Liver (tissue), 8 donors: ENCODE measurements at regions not wholly inside any gene's neighbourhood (a gene's known extent, or its start where the extent isn't known, plus 50 kb on each side); places are given as distances from the start of the nearest gene placed in this dataset.

ENCODE experiments used
- DNase-seq: peaks from one replicate; pipeline ENCODE4 v3.0.0-alpha.2; 2017; ENCODE audit warnings: low spot score
- H3K27ac ChIP-seq, 2 donors: one replicate each; pipeline ENCODE4 v1.7.0; 2013; ENCODE audit warnings: inconsistent platforms in 2 of 2, low read length in 2 of 2, control low read depth in 1 of 2, low read depth in 1 of 2, mild to moderate bottlenecking in 1 of 2
- H3K27me3 ChIP-seq, 4 donors: one replicate each; pipeline versions ENCODE4 v1.6.1 to v1.7.0; 2013; ENCODE audit warnings: low read length in 3 of 4, inconsistent platforms in 1 of 4, mild to moderate bottlenecking in 1 of 4, moderate library complexity in 1 of 4; ENCODE audit not compliant: control insufficient read depth in 4 of 4, insufficient read depth in 4 of 4
- H3K36me3 ChIP-seq, 4 donors: one replicate each; pipeline versions ENCODE4 v1.6.1 to v1.7.0; 2013; ENCODE audit warnings: low read length in 3 of 4, mild to moderate bottlenecking in 3 of 4, low read depth in 1 of 4, moderate library complexity in 1 of 4; ENCODE audit not compliant: control insufficient read depth in 4 of 4, insufficient read depth in 3 of 4
- H3K4me1 ChIP-seq, 4 donors: one replicate each; pipeline versions ENCODE4 v1.6.1 to v1.7.0; 2013; ENCODE audit warnings: low read length in 3 of 4, mild to moderate bottlenecking in 3 of 4, moderate library complexity in 1 of 4; ENCODE audit not compliant: control insufficient read depth in 4 of 4, insufficient read depth in 4 of 4
- H3K4me3 ChIP-seq, 3 donors: one replicate each; pipeline versions ENCODE4 v1.6.1 to v1.7.0; 2013; ENCODE audit warnings: low read length in 3 of 3, control low read depth in 1 of 3, low read depth in 1 of 3, mild to moderate bottlenecking in 1 of 3
- H3K9ac ChIP-seq, 2 donors: one replicate each; pipeline ENCODE4 v1.7.0; 2013; ENCODE audit warnings: low read length in 2 of 2, mild to moderate bottlenecking in 2 of 2, moderate library complexity in 2 of 2, control low read depth in 1 of 2, low read depth in 1 of 2
- H3K9me3 ChIP-seq, 4 donors: one replicate each; pipeline versions ENCODE4 v1.6.1 to v1.7.0; 2013; ENCODE audit warnings: low read length in 3 of 4; ENCODE audit not compliant: control insufficient read depth in 4 of 4
- FOXA1 ChIP-seq: IDR thresholded peaks from 2 replicates; pipeline ENCODE4 v1.6.1; 2016; ENCODE audit warnings: antibody characterized with exemption
- FOXA2 ChIP-seq: IDR thresholded peaks from 2 replicates; pipeline ENCODE4 v1.6.1; 2016; ENCODE audit warnings: antibody characterized with exemption
- GABPA ChIP-seq, 2 donors: IDR thresholded peaks in 1 of 2; conservative IDR thresholded peaks in 1 of 2; 2 replicates each; pipeline ENCODE4 v1.6.1; 2016; ENCODE audit warnings: antibody characterized with exemption in 2 of 2, mild to moderate bottlenecking in 1 of 2, moderate library complexity in 1 of 2
- HNF4A ChIP-seq, 2 donors: conservative IDR thresholded peaks; 2 replicates each; pipeline ENCODE4 v1.6.1; 2016; ENCODE audit warnings: antibody characterized with exemption in 2 of 2, mild to moderate bottlenecking in 2 of 2
- HNF4G ChIP-seq: IDR thresholded peaks from 2 replicates; pipeline ENCODE4 v1.6.1; 2016; ENCODE audit warnings: antibody characterized with exemption
- NR2F2 ChIP-seq: IDR thresholded peaks from 2 replicates; pipeline ENCODE4 v1.6.1; 2016; ENCODE audit warnings: antibody characterized with exemption
- RAD21 ChIP-seq, 2 donors: IDR thresholded peaks; 2 replicates each; pipeline ENCODE4 v1.6.1; 2016; ENCODE audit warnings: antibody characterized with exemption in 2 of 2, mild to moderate bottlenecking in 2 of 2
- REST ChIP-seq: IDR thresholded peaks from 2 replicates; pipeline ENCODE4 v1.6.1; 2016; ENCODE audit warnings: antibody characterized with exemption, mild to moderate bottlenecking
- RXRA ChIP-seq, 2 donors: IDR thresholded peaks; 2 replicates each; pipeline ENCODE4 v1.6.1; 2017 to 2018; ENCODE audit warnings: antibody characterized with exemption in 2 of 2, mild to moderate bottlenecking in 1 of 2
- SP1 ChIP-seq: IDR thresholded peaks from 2 replicates; pipeline ENCODE4 v1.6.1; 2018; ENCODE audit warnings: antibody characterized with exemption, mild to moderate bottlenecking
- TAF1 ChIP-seq: conservative IDR thresholded peaks from 2 replicates; pipeline ENCODE4 v1.6.1; 2016; ENCODE audit warnings: antibody characterized with exemption, mild to moderate bottlenecking
- YY1 ChIP-seq: IDR thresholded peaks from 2 replicates; pipeline ENCODE4 v1.6.1; 2016; ENCODE audit warnings: antibody characterized with exemption, mild to moderate bottlenecking
- WGBS: extraction: QIAGEN DNeasy Blood & Tissue Kit; methylation state at CpG from one replicate; pipeline ENCODE4 v1.1.7; 2013; 5-methylcytosine and 5-hydroxymethylcytosine counted together
- TF ChIP-seq, protein P1 (sequence below): IDR thresholded peaks from 2 replicates; pipeline ENCODE4 v1.6.1; 2016; ENCODE audit warnings: antibody characterized with exemption
- TF ChIP-seq, protein P2 (sequence below): fragments of 150-350 bp; IDR thresholded peaks from 2 replicates; pipeline ENCODE4 v1.5.1; 2017; ENCODE audit warnings: improper control_type of control experiment, low read depth, low read length; ENCODE audit not compliant: missing input control
- TF ChIP-seq, protein P3 (sequence below): IDR thresholded peaks from 2 replicates; pipeline ENCODE4 v1.6.1; 2016; ENCODE audit warnings: antibody characterized with exemption
- donor health status: healthy.
- donor health status: healthy.
- donor health status: healthy.
- donor health status: healthy.
- donor health status: healthy.

- Histone ChIP-seq H3K27me3 (no peaks in the 10 kb centered on the region), H3K36me3 (no peaks in the 10 kb centered on the region), H3K9me3 (no peaks in the 10 kb centered on the region), H3K9ac (no peak overlapping the region), H3K27ac (no peak overlapping the region), H3K4me3 (no peak overlapping the region), H3K4me1 (no peaks in the 10 kb centered on the region)
- TF ChIP-seq TAF1 (no peak), REST (no peak), HNF4A (conservative IDR thresholded peaks at IDR 0.05) (no peak), FOXA1 (no peak), FOXA2 (no peak), RXRA (IDR thresholded peaks at IDR 0.05) (no peak)
- TF ChIP-seq, protein P1, sequence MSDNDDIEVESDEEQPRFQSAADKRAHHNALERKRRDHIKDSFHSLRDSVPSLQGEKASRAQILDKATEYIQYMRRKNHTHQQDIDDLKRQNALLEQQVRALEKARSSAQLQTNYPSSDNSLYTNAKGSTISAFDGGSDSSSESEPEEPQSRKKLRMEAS: no peak
- TF ChIP-seq, protein P2, sequence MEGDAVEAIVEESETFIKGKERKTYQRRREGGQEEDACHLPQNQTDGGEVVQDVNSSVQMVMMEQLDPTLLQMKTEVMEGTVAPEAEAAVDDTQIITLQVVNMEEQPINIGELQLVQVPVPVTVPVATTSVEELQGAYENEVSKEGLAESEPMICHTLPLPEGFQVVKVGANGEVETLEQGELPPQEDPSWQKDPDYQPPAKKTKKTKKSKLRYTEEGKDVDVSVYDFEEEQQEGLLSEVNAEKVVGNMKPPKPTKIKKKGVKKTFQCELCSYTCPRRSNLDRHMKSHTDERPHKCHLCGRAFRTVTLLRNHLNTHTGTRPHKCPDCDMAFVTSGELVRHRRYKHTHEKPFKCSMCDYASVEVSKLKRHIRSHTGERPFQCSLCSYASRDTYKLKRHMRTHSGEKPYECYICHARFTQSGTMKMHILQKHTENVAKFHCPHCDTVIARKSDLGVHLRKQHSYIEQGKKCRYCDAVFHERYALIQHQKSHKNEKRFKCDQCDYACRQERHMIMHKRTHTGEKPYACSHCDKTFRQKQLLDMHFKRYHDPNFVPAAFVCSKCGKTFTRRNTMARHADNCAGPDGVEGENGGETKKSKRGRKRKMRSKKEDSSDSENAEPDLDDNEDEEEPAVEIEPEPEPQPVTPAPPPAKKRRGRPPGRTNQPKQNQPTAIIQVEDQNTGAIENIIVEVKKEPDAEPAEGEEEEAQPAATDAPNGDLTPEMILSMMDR: no peak
- TF ChIP-seq, protein P3, sequence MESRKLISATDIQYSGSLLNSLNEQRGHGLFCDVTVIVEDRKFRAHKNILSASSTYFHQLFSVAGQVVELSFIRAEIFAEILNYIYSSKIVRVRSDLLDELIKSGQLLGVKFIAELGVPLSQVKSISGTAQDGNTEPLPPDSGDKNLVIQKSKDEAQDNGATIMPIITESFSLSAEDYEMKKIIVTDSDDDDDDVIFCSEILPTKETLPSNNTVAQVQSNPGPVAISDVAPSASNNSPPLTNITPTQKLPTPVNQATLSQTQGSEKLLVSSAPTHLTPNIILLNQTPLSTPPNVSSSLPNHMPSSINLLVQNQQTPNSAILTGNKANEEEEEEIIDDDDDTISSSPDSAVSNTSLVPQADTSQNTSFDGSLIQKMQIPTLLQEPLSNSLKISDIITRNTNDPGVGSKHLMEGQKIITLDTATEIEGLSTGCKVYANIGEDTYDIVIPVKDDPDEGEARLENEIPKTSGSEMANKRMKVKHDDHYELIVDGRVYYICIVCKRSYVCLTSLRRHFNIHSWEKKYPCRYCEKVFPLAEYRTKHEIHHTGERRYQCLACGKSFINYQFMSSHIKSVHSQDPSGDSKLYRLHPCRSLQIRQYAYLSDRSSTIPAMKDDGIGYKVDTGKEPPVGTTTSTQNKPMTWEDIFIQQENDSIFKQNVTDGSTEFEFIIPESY: no peak
- WGBS: 86% methylated on average over 13 of the region's 13 CpGs
- no peak for DNase-seq
Measured at GRCh38 chr16:35750701-35751104, 2291.3 kb downstream of the TP53TG3F start.

GRCh38 chr16:35751191-35751941, 2292.0 kb downstream of the TP53TG3F start:
- no peaks in the 10 kb centered on the region for H3K9me3 ChIP-seq
- no peaks in the 10 kb centered on the region for H3K36me3 ChIP-seq
- H3K4me1 ChIP-seq: no peaks in the 10 kb centered on the region
- H3K27ac ChIP-seq: no peak overlapping the region
- H3K27me3 ChIP-seq: no peaks in the 10 kb centered on the region
- no peak for TF ChIP-seq NR2F2
- TF ChIP-seq SP1: no peak
- TF ChIP-seq REST: no peak
- TF ChIP-seq, protein P2: no peak
- TF ChIP-seq HNF4G: no peak
- TF ChIP-seq YY1: no peak
- TF ChIP-seq, protein P1: no peak
- no peak for TF ChIP-seq RAD21 (IDR thresholded peaks at IDR 0.05)
- no peak for TF ChIP-seq GABPA (IDR thresholded peaks at IDR 0.05 in 1 of 2, conservative IDR thresholded peaks at IDR 0.05 in 1 of 2)
- TF ChIP-seq RXRA (IDR thresholded peaks at IDR 0.05): no peak
- no peak for TF ChIP-seq FOXA1
- H3K4me3 ChIP-seq: no peak overlapping the region
- DNase-seq: no peak
- 87% methylated on average over 24 of the region's 24 CpGs for whole genome bisulfite sequencing
- H3K9ac ChIP-seq: no peak overlapping the region
